ENCODE measurements at regions not wholly inside any gene's neighbourhood (a gene's known extent, or its start where the extent isn't known, plus 50 kb on each side); places are given as distances from the start of the nearest gene placed in this dataset.

GRCh38 chr6:25088513-25088912, 152.8 kb upstream of the RIPOR2 start:
- no peak for TF ChIP-seq CTCF (conservative IDR thresholded peaks at IDR 0.05; ENCODE audit: low read depth, low read length)
- no peak overlapping the region for H3K4me3 ChIP-seq (ENCODE audit: low read length)
- DNase-seq (ENCODE audit: low read depth) = no peak

DNA sequence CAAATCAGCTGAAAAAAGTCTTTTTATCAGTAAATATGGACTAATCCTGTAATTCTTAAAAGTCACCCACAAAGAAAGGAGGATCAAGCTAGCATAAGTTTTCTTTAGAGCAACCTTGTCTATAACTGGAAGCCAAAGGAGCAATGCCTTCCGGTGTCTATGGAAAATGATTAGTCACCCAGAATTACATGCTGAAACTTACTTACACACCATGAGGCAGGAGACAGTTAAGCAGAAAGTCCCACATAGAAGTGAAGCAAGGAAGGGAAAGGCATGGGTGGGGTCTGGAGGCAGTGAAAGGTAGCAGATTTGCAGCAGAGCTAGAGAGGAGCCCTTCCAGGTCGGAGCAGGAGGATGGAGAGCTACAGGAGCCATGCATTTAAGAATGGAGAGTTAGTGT, 153.7 kb upstream of the RIPOR2 start:
- no peak for TF ChIP-seq CTCF (conservative IDR thresholded peaks at IDR 0.05; ENCODE audit: low read depth, low read length)
- no peak for DNase-seq (ENCODE audit: low read depth)
- no peak overlapping the region for H3K4me3 ChIP-seq (ENCODE audit: low read length)

GRCh38 chr6:25094726-25095125, 159.0 kb upstream of the RIPOR2 start:
- no peak for DNase-seq (ENCODE audit: low read depth)
- H3K4me3 ChIP-seq (ENCODE audit: low read length) = no peak overlapping the region
- TF ChIP-seq CTCF (conservative IDR thresholded peaks at IDR 0.05; ENCODE audit: low read depth, low read length) = no peak

GRCh38 chr6:25100288-25100687, 164.5 kb upstream of the RIPOR2 start:
- DNase-seq (ENCODE audit: low read depth) = no peak
- no peak for TF ChIP-seq CTCF (conservative IDR thresholded peaks at IDR 0.05; ENCODE audit: low read depth, low read length)
- H3K4me3 ChIP-seq (ENCODE audit: low read length) = no peak overlapping the region

GRCh38 chr6:25103603-25104002, 167.8 kb upstream of the RIPOR2 start:
- TF ChIP-seq CTCF (conservative IDR thresholded peaks at IDR 0.05; ENCODE audit: low read depth, low read length) = no peak
- no peak overlapping the region for H3K4me3 ChIP-seq (ENCODE audit: low read length)
- DNase-seq (ENCODE audit: low read depth) = no peak

DNA sequence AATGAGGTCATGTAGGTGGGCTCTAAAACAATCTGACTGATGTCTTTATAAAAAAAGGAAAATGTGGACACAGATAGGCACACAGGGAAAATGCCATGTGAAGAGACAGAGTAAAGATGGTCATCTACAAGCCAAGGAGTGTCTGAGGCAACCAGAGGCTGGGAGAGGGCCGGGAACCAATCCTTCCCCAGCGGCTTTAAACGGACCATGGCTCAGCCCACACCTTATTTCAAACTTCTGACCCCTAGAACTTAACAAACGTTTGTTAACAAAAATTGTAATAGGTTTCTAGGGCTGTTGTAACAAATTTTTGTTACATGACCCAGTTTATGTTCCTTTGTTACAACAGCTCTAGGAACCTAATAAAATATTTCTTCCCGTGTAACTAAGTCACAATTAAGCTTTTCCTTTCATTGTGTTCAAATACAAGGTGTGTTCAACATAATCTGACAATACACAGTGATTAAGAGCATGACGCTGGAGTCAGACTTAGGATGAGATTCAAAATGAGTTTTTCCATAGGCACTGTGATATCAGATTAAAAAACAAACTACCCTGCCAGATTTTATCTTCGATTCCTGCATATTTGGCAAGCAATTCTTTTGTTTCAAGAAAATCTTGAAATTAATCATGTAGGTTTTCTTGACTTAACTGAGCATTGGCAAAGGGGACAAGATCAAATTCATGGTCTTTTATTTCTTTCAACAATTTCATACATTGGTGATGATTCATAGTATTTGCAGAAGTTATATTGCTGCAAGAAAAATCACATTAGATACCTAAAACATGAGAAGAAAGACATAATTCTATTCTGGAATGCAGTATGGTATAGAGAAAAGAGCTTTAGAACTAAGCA, 169.5 kb upstream of the RIPOR2 start:
- no peak overlapping the region for H3K4me3 ChIP-seq (ENCODE audit: low read length)
- DNase-seq (ENCODE audit: low read depth) = no peak
- no peak for TF ChIP-seq CTCF (conservative IDR thresholded peaks at IDR 0.05; ENCODE audit: low read depth, low read length)

GRCh38 chr6:25107218-25107617, 171.5 kb upstream of the RIPOR2 start:
- no peak for DNase-seq (ENCODE audit: low read depth)
- H3K4me3 ChIP-seq (ENCODE audit: low read length) = no peak overlapping the region
- no peak for TF ChIP-seq CTCF (conservative IDR thresholded peaks at IDR 0.05; ENCODE audit: low read depth, low read length)

Measured in retinal pigment epithelial cell (primary cell).